ENCODE measurements at regions not wholly inside any gene's neighbourhood (a gene's known extent, or its start where the extent isn't known, plus 50 kb on each side); places are given as distances from the start of the nearest gene placed in this dataset.

DNA sequence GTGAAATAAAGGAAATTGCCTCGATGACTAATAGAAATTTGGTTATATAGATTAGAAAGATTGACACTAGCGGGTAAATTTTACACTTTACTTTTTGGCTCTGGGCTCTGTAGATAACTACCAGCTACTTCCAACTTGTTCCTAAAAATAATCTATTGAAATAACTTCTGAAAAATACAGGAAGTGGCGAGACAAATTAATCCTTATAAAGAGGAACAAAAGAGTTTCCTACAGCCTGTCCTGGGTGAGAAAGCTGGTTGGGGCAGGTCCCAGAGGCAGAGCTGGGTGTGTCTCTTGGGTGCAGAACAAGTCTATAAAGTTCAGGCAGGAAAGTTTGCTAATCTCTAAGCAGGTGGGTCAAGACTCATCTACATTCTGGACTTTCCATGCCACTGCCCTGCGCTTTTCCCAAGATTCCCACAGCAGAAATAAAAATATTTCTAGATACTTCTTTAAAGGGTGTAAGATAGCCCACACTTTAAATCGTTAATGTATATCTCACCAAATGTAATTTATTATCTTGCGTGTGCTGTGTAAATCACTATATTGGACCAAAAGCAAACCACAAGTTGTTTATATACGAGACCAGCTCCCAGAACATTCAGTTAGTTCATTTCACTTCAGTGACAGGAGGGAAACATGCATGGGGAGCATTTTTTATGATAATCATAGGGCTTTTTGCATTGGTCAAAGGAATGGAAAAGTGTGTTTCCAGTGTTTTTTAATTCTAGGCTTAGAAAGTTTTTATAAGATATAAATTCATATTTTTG lies 70.1 kb upstream of the NRIP1 start:
- Histone ChIP-seq H3K4me2 (ENCODE audit: insufficient read depth, low read length, poor library complexity, severe bottlenecking) (no peak overlapping the region), H3K79me1 (ENCODE audit: low read depth, low read length) (no peaks in the 10 kb centered on the region), H2AK5ac (ENCODE audit: low read depth, low read length) (no peak overlapping the region), H3K23ac (ENCODE audit: low read depth, low read length, poor library complexity) (no peak overlapping the region), H3K36me3 (replicated peaks in 1 of 2; ENCODE audit: control insufficient read depth in 2 of 2, insufficient read depth in 2 of 2, low read length in 2 of 2) (no peaks in the 10 kb centered on the region), H2BK5ac (ENCODE audit: low read length) (no peak overlapping the region), H3K27me3 (ENCODE audit: control insufficient read depth in 3 of 3, insufficient read depth in 3 of 3, low read depth in 1 of 3, low read length in 3 of 3) (no peaks in the 10 kb centered on the region), H3K14ac (ENCODE audit: low read length) (no peak overlapping the region), H2AFZ (ENCODE audit: low read length) (no peak overlapping the region), H2BK15ac (ENCODE audit: low read length) (no peak overlapping the region), H3K27ac (replicated peaks; ENCODE audit: low read length) (no peak overlapping the region), H3K4ac (ENCODE audit: low read length) (no peak overlapping the region), H4K8ac (ENCODE audit: low read depth, low read length) (no peak overlapping the region), H2BK120ac (ENCODE audit: low read depth, low read length) (no peak overlapping the region), H3K4me1 (ENCODE audit: control insufficient read depth in 2 of 2, insufficient read depth in 1 of 2, low read depth in 1 of 2, low read length in 2 of 2) (peaks cover 6% of the 10 kb centered on the region in 2 donors), H3K9me3 (replicated peaks in 1 of 2; ENCODE audit: control insufficient read depth in 2 of 2, insufficient read depth in 1 of 2, low read depth in 1 of 2, low read length in 2 of 2) (peaks cover 0 to 5% of the 10 kb centered on the region in 2 donors), H2BK12ac (ENCODE audit: low read length) (no peak overlapping the region), H3K9ac (ENCODE audit: low read depth, low read length, poor library complexity) (no peak overlapping the region), H3K18ac (ENCODE audit: low read length) (no peak overlapping the region), H4K91ac (ENCODE audit: low read depth, low read length, poor library complexity) (no peak overlapping the region), H3K4me3 (ENCODE audit: low read length in 2 of 2) (no peak overlapping the region)
- no peak for DNase-seq (ENCODE audit: low spot score)
- no CpG with 5 or more reads among the region's 7 CpGs for WGBS, 2 donors (ENCODE audit: extremely low coverage in 2 of 2, insufficient read length in 2 of 2, insufficient replicate concordance in 1 of 2)

DNA sequence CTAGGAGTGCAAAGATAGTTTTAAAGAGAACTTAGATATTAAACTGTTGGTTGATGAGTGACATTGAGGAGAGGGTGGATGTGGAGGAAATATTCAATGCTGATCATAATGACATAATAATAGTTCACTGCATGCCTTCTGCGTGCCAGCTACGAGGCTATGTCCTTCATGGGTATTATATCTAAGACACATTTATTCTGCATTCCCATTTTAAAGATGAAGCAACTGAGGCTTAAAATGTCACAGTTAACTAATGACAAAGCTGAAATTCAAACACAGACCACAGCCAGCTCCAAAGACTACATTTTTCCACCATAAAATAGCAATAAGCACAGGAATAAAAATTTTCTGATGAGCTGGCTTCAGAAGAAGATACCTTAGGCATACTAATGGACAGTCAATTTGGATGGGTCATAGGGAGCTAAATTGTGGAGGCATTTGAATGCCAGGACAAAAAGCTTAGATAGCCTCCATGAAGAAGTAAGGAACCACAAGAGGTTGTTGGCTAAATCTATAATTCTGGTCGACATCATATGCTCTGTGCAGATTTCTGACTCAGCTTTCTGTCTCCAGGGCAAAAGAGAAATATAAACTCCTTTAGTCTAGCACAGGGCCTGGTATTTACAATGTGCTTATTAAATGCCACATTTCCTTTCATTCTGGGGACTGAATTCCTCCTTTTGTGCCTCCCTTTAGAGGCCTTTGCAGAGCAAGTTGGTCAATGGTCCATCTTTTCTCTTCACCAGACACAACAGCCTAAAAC lies 71.2 kb upstream of the NRIP1 start:
- Histone ChIP-seq H3K14ac (ENCODE audit: low read length) (no peak overlapping the region), H2BK12ac (ENCODE audit: low read length) (no peak overlapping the region), H2BK120ac (ENCODE audit: low read depth, low read length) (no peak overlapping the region), H3K27me3 (ENCODE audit: control insufficient read depth in 3 of 3, insufficient read depth in 3 of 3, low read depth in 1 of 3, low read length in 3 of 3) (no peaks in the 10 kb centered on the region), H3K23ac (ENCODE audit: low read depth, low read length, poor library complexity) (no peak overlapping the region), H3K9ac (ENCODE audit: low read depth, low read length, poor library complexity) (no peak overlapping the region), H3K36me3 (replicated peaks in 1 of 2; ENCODE audit: control insufficient read depth in 2 of 2, insufficient read depth in 2 of 2, low read length in 2 of 2) (no peaks in the 10 kb centered on the region), H3K27ac (replicated peaks; ENCODE audit: low read length) (no peak overlapping the region), H3K79me1 (ENCODE audit: low read depth, low read length) (no peaks in the 10 kb centered on the region), H3K9me3 (replicated peaks in 1 of 2; ENCODE audit: control insufficient read depth in 2 of 2, insufficient read depth in 1 of 2, low read depth in 1 of 2, low read length in 2 of 2) (peaks cover 0 to 5% of the 10 kb centered on the region in 2 donors), H2AK5ac (ENCODE audit: low read depth, low read length) (no peak overlapping the region), H2AFZ (ENCODE audit: low read length) (no peak overlapping the region), H2BK15ac (ENCODE audit: low read length) (no peak overlapping the region), H3K4ac (ENCODE audit: low read length) (no peak overlapping the region), H3K18ac (ENCODE audit: low read length) (no peak overlapping the region), H2BK5ac (ENCODE audit: low read length) (no peak overlapping the region), H4K8ac (ENCODE audit: low read depth, low read length) (no peak overlapping the region), H4K91ac (ENCODE audit: low read depth, low read length, poor library complexity) (no peak overlapping the region), H3K4me2 (ENCODE audit: insufficient read depth, low read length, poor library complexity, severe bottlenecking) (no peak overlapping the region), H3K4me1 (ENCODE audit: control insufficient read depth in 2 of 2, insufficient read depth in 1 of 2, low read depth in 1 of 2, low read length in 2 of 2) (peaks cover 6 to 14% of the 10 kb centered on the region in 2 donors), H3K4me3 (ENCODE audit: low read length in 2 of 2) (no peak overlapping the region)
- WGBS, 2 donors (ENCODE audit: extremely low coverage in 2 of 2, insufficient read length in 2 of 2, insufficient replicate concordance in 1 of 2) = no CpG with 5 or more reads among the region's 3 CpGs
- no peak for DNase-seq (ENCODE audit: low spot score)

DNA sequence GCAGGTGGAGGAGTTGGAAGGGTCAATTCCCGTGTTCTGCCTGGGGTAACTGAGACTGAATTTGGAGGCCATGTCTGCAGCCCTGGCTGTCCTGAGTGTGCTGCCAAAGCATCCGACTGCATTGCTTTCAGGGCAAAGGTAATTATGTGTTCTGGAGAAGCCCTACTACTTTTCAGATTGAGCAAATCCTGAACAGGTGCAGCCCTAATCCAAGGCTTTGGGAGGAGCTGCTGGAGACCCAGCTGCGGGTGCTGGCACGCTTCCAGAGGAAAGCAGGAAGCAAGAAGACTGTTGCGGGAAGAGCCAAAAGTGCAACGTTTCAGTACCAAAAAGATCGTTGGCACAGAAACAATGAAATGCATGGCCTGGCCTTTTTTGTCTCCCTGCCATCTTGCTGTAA lies 73.7 kb upstream of the NRIP1 start:
- no peak for DNase-seq (ENCODE audit: low spot score)
- no peak overlapping the region for H2BK5ac ChIP-seq (ENCODE audit: low read length)
- no peak overlapping the region for H3K18ac ChIP-seq (ENCODE audit: low read length)
- no CpG with 5 or more reads among the region's 7 CpGs for WGBS, 2 donors (ENCODE audit: extremely low coverage in 2 of 2, insufficient read length in 2 of 2, insufficient replicate concordance in 1 of 2)
- H3K9ac ChIP-seq (ENCODE audit: low read depth, low read length, poor library complexity) = no peak overlapping the region
- no peak overlapping the region for H2BK15ac ChIP-seq (ENCODE audit: low read length)
- no peaks in the 10 kb centered on the region for H3K36me3 ChIP-seq (replicated peaks in 1 of 2; ENCODE audit: control insufficient read depth in 2 of 2, insufficient read depth in 2 of 2, low read length in 2 of 2)
- H3K79me1 ChIP-seq (ENCODE audit: low read depth, low read length) = no peaks in the 10 kb centered on the region
- H3K4me3 ChIP-seq (ENCODE audit: low read length in 2 of 2) = no peak overlapping the region
- no peak overlapping the region for H4K8ac ChIP-seq (ENCODE audit: low read depth, low read length)
- no peak overlapping the region for H3K14ac ChIP-seq (ENCODE audit: low read length)
- H2BK120ac ChIP-seq (ENCODE audit: low read depth, low read length) = no peak overlapping the region
- no peak overlapping the region for H2AFZ ChIP-seq (ENCODE audit: low read length)
- no peak overlapping the region for H3K23ac ChIP-seq (ENCODE audit: low read depth, low read length, poor library complexity)
- H3K4me1 ChIP-seq (ENCODE audit: control insufficient read depth in 2 of 2, insufficient read depth in 1 of 2, low read depth in 1 of 2, low read length in 2 of 2) = peaks cover 6 to 15% of the 10 kb centered on the region in 2 donors
- no peak overlapping the region for H3K4me2 ChIP-seq (ENCODE audit: insufficient read depth, low read length, poor library complexity, severe bottlenecking)
- H2BK12ac ChIP-seq (ENCODE audit: low read length) = no peak overlapping the region
- H3K9me3 ChIP-seq (replicated peaks in 1 of 2; ENCODE audit: control insufficient read depth in 2 of 2, insufficient read depth in 1 of 2, low read depth in 1 of 2, low read length in 2 of 2) = no peaks in the 10 kb centered on the region
- no peak overlapping the region for H3K4ac ChIP-seq (ENCODE audit: low read length)
- no peak overlapping the region for H4K91ac ChIP-seq (ENCODE audit: low read depth, low read length, poor library complexity)
- H3K27me3 ChIP-seq (ENCODE audit: control insufficient read depth in 3 of 3, insufficient read depth in 3 of 3, low read depth in 1 of 3, low read length in 3 of 3) = no peaks in the 10 kb centered on the region
- no peak overlapping the region for H2AK5ac ChIP-seq (ENCODE audit: low read depth, low read length)
- H3K27ac ChIP-seq (replicated peaks; ENCODE audit: low read length) = no peak overlapping the region

DNA sequence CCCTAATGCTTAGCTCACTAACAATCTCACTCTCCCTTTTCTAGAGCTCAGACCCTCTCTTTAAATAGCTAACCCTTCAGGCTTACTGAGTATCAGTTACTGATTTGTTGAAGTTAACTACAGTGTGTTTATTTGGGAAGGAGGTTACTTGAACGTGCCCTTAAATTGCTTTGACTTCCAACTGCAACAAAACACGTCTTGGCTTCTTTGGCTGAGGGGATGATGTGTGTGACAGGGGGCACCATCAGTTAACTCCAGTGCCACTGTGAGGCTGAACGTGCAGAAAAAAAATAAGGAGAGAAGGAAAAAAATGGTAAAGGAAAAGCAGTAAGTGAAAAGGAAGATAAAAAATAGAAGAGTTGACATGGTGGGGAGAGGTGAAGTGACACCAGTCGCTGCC lies 75.1 kb upstream of the NRIP1 start:
- WGBS, 2 donors (ENCODE audit: extremely low coverage in 2 of 2, insufficient read length in 2 of 2, insufficient replicate concordance in 1 of 2) = no CpG with 5 or more reads among the region's 4 CpGs
- Histone ChIP-seq H3K4me1 (ENCODE audit: control insufficient read depth in 2 of 2, insufficient read depth in 1 of 2, low read depth in 1 of 2, low read length in 2 of 2) (peaks cover 6 to 15% of the 10 kb centered on the region in 2 donors), H3K9me3 (replicated peaks in 1 of 2; ENCODE audit: control insufficient read depth in 2 of 2, insufficient read depth in 1 of 2, low read depth in 1 of 2, low read length in 2 of 2) (no peaks in the 10 kb centered on the region), H2BK120ac (ENCODE audit: low read depth, low read length) (no peak overlapping the region), H3K79me1 (ENCODE audit: low read depth, low read length) (no peaks in the 10 kb centered on the region), H3K27me3 (ENCODE audit: control insufficient read depth in 3 of 3, insufficient read depth in 3 of 3, low read depth in 1 of 3, low read length in 3 of 3) (no peaks in the 10 kb centered on the region), H2BK12ac (ENCODE audit: low read length) (no peak overlapping the region), H3K23ac (ENCODE audit: low read depth, low read length, poor library complexity) (no peak overlapping the region), H3K4ac (ENCODE audit: low read length) (no peak overlapping the region), H3K9ac (ENCODE audit: low read depth, low read length, poor library complexity) (no peak overlapping the region), H3K14ac (ENCODE audit: low read length) (no peak overlapping the region), H3K36me3 (replicated peaks in 1 of 2; ENCODE audit: control insufficient read depth in 2 of 2, insufficient read depth in 2 of 2, low read length in 2 of 2) (no peaks in the 10 kb centered on the region), H4K91ac (ENCODE audit: low read depth, low read length, poor library complexity) (no peak overlapping the region), H2AK5ac (ENCODE audit: low read depth, low read length) (no peak overlapping the region), H2AFZ (ENCODE audit: low read length) (no peak overlapping the region), H3K18ac (ENCODE audit: low read length) (no peak overlapping the region), H2BK15ac (ENCODE audit: low read length) (no peak overlapping the region), H3K27ac (replicated peaks; ENCODE audit: low read length) (no peak overlapping the region), H3K4me3 (ENCODE audit: low read length in 2 of 2) (no peak overlapping the region), H2BK5ac (ENCODE audit: low read length) (no peak overlapping the region), H4K8ac (ENCODE audit: low read depth, low read length) (no peak overlapping the region), H3K4me2 (ENCODE audit: insufficient read depth, low read length, poor library complexity, severe bottlenecking) (no peak overlapping the region)
- DNase-seq (ENCODE audit: low spot score) = no peak
